HK-2 (cell line): ENCODE measurements at regions not wholly inside any gene's neighbourhood (a gene's known extent, or its start where the extent isn't known, plus 50 kb on each side); places are given as distances from the start of the nearest gene placed in this dataset.

ENCODE experiments used
- DNase-seq: peaks from one replicate; pipeline ENCODE4 v3.0.0-alpha.2; 2018; ENCODE audit not compliant: unreplicated experiment

DNA sequence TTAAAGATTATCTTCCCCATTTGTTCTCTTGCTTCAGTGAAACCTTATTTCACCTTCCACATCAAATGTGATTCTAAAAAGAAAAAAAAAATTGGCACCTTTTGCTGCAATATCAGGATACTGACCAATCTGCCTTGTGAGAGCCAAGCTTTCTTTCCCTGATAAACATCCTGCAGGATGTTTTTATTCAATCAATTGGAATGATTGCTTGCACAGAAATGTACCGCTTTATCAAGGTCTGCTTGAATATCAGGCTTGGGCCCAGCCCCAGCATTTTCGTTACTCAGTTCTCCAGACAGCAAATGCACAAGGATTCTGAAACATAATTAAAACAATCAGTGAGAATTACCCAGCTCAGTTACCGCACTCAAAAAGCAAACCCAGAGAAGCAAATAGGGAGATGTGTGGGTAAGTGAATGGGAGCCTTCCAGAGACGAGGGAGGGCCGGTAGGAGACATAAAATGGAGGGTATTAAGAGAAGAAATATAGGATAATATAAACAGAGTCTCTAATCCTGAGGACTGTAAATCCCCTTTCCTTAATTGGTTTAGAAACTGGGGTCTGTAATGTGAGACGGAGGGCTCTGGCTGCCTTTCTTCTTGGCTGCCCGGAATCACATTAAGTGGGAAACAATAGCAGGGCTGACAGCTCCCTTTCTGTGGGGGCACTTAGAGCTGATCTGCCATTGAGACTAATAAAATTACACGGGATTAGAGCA, 291.8 kb downstream of the ICOS start:
- no peak for DNase-seq

DNA sequence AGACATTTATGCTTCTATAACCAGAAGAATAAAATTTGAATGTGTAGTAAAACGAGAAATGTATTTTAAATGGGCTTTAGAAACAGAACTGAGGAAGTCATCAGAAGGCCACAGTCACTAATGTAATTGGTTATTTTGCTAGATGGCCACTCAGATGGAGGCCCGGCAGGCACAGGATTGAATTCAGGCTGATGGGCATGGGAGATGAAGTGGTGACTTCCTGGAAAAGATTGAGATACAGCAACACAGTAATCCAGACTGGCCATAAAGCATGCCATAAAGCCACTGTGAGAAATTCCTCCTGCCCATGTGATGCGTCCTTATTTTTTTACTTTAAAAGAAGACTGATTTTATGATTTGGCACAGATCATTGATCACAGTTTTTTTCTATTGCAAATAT, 297.7 kb downstream of the ICOS start:
- DNase-seq: no peak

DNA sequence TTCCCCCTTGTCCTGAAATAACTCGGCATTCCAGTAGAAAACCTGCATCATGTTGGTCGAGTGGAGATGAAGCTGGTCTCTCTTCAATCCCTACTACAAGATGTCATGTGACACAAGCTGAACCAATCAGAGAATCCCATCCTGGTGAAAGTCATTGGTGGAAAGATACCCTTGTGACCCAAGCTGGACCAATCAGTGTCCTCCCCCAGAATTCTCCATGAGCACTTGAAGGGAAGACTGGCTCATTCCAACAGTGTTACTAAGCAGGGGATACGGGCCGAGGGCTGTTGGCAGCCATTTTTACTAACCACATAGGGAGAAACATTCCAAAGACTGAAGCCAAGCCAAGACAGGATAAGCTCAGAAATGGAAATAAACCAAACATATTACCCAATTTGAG, 298.3 kb downstream of the ICOS start:
- DNase-seq: no peak

DNA sequence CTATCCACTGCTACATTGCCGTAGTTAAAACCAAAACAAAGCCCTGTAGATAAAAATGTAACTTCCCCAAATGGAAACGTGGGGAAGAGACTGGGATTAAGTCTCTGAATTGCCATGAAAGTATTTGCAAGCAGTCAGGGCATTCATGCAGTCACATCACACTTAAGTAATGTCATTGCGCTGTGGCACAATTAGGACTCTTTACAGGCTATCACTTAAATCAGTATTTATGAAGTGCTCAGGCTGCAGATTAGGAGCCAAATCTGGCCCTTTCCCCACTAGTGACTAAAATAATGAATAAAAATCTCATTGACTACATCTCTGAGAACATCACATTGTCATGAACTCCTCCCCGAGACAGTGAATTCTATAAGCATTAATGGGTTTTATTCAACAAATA, 300.9 kb downstream of the ICOS start:
- DNase-seq: no peak

DNA sequence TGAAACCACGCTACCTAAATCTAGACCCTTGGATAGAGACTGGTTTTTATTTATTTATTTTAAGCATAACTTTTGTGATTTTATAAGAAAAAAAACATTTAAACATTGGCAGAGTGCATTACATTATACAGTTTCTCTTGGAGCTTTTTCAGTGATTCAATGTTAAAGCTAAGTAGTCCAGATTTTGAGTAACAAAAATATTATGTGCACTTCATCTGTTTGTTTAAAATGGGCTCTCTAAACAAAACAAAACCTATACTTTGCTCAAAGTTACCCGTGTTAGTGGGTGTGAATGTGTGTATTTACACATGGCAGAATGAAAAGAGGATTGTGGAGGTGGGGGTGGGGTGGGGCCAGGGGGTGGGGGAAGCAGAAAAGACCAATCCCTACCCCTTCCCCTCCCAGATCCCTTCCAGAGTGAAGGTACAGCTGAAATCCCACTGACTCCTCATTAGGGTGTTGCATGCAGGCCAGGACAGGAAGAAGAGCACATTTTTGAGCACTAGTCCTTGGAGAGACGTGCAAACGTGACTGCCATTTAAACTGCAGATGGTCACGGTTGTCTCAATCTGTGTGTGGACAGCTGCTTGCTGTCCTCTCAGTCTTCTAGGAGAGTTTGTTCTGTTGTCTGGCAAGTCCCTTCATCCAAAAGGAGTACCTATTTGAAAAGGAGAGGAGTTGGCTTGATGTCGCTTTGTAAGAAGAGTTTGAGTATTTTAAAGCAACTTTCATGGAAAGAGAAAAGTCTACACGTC, 303.0 kb downstream of the ICOS start:
- no peak for DNase-seq

DNA sequence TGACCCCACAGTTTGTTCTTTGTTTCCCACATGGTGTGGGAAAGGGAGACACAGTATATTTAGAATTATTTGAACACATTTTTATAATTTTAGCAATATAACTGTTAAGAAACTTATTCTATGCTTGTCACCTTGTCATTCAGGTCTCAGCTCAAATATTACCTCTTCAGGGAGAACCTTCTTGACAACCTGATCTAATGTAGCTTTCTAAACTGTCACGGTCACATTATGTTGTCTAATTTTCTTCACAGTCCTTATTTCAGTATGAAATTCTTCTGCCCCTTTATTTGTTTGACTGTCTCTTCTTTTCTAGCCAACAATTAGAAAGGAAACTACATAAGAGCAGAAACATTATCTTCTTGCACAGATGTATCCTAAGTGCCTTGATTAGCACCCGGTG, 304.3 kb upstream of the PARD3B start:
- no peak for DNase-seq

DNA sequence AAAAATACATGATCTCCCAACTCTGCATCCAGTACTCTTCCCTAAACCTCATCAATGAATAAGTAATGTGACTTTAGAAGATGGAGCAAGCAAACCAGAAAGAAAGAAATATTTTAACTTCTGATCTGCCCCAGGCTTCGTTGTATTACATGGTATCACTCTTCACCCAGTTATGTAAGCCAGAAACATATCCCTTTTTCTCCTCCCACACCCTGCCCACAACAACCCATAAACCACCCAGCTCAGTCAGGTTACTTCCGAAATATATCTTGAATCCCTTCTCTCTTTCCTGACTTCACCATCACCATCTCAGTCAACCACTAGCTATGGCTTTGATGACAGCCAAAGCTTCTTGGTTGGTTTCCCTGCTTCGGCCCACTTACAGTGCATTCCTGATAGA, 295.8 kb upstream of the PARD3B start:
- DNase-seq: no peak

DNA sequence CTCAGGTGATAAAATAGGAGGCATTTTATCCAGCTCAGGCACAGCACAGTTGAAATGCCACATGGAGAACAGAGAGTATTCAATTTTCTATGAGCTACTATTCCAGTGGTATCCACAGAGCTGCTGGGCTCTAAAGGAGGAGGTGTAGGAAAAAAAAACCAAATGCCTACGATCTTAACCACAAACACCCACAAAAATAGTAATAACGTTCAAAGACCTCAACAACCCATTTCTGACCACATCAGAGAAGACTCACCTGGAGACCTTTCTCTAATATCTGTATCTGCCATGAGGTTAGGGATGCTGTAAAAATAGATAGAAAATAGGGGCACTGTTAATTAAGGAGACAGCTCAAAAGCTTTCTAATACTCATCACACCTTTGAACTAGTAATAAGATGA, 294.6 kb upstream of the PARD3B start:
- DNase-seq: no peak

DNA sequence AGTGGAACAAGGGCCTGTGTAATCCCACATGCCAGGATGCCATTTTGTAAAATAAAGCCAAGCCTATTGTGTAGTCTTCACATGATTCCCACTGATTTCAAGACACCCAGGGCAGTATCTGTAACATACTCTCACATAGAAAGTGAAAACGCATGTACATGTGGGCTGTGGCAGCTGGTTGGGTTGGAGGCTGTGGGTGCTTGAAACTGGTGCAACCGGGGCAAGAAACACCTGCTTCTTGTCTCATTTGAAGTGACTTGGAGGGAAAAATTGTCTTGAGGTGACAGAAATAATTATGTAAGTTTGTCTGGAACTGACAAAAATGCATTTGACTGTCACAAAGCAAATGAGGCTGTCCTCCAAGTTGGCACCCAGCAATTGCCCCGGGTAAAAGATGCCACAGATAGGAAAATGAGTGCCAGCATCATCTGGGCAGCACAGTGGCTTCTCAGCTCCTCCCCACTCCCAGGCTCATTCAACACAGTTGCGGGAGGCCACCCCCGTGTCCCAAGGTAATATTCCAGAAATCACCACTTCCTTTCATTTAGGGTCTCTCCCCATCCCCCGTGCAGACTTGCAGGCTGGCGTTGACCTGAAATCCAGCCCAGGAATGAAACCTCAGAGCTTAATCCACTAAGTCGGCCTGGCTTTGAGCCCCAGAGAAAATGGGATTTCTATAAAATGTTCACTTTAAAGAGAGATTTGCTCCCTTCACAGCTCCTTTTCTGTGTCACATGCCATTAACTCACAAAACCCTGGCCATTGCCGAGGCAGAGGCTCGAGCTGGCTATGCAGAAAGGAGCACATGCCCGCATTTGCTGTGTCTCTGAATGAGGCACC, 293.9 kb upstream of the PARD3B start:
- no peak for DNase-seq

DNA sequence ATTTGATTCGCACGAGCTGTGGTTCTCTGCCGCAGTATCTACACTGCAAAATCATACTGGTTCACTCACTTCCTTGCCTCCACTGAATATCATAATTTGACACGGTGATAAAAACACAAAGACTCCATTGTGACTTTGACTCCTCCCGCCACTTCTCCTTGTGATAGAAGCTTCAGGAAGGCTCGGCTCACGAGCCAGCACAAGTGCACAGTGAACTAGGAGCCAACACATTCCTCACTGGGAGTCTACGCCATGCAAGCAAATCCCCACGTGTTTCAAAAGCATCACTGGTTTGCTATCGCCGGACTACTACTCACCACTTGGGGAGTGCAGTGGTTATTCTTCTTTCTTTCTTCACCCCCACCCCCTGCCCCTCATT, 293.3 kb upstream of the PARD3B start:
- DNase-seq: no peak

DNA sequence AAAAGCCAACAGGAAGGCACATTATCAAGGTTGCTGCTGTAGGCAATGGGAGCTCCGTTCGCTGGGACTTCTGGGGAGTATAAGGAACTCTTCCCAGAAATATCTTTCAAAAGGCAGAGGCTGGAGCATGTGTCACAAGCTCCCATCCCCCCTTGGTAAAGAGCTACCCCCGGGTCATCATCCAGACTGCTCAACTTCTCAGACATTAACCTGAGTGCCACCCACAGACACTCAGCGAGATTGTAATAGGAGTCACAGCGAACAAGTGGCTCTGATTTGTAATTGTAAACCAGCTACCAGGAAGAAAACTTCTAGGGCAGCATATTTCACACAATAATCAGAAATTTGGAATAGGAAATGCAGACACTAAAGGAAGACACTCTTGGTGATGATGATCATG, 290.2 kb upstream of the PARD3B start:
- no peak for DNase-seq

DNA sequence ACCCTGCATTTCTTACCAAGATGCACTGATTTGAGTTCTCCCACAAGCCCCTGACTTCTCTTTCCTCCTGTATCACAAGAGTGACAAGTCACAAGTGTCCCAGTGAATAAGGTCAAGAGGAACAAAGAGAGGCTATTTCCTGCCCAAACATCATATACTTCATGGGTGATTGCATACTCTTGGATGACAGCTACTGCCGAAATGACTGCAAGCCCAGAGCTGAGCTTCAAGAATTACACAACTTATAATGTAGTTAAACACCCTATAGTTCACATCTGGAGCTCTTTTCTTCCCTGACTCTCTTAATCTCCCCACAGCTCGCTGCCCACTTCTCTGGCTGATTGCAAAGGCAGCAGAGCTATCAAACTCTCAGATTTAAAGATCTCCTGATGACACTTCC, 289.7 kb upstream of the PARD3B start:
- no peak for DNase-seq

DNA sequence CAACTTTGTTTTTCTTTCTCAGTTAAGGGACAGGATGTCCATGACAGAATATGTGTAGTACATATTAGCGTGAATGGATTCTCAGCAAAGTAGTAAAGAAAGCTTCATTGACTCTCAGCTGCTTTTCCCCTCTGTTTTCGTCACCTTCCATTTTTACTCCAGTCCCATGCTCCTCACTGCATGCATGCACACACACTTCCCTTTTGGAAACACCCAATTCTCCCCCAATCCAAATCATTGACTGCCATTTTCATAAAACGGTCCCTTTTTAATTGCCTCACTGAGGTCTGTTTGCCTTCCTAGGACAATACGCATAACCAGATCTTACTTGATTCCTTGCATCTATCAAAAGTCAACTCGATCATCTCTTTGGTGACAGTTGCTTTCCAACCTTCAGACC, 287.5 kb upstream of the PARD3B start:
- DNase-seq: no peak

DNA sequence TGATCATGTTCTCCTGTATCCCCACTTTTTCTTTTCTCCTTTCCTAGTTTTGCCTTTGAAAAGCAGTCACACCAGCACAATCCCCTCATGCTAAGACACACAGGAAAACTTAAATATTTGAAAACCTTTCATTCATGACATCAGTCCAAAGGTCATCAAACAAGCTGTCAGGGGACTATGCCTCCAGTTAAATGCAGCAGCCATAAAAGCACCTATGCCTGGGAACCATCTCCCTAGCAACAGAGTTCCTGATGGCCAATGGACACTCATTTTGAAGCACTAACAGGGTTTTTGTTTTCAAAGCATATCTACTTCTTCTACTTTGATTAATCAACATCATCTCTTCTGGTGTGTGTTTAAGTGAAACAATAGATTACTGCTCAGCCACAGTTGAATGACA, 286.4 kb upstream of the PARD3B start:
- no peak for DNase-seq

DNA sequence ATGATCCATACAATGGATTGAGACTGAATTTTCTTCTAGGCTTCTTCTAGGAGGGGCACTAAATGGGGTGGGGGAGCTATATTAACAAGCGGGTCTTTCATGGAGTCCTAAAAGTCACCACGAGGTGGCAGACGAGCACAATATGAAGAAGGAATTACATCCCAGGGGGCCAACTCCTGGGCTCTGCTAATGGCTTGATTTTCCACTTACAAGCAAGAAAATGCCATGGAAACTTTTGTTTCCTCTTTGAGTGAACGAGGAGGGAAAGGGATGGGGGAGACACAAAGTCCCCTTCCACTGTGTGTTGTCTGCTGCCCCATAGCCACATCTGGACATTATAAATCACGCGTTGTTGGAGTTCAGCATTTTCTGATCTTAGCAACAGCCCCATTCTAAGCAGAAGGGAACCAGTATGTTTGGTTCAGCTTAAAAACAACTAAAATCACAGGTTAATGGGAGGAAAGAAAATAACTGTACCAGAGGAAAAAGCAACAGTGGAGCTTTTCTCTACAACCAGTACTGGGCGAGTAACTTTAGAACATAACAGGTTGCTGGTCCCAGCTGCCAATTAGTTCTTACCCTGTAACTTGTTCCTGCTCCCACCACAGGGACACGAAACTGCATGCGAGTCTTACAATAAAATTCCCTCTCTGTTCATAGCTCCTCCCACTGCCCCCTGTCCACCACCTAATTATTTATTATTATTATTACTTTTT, 285.0 kb upstream of the PARD3B start:
- peak; percentile 35 for DNase-seq

DNA sequence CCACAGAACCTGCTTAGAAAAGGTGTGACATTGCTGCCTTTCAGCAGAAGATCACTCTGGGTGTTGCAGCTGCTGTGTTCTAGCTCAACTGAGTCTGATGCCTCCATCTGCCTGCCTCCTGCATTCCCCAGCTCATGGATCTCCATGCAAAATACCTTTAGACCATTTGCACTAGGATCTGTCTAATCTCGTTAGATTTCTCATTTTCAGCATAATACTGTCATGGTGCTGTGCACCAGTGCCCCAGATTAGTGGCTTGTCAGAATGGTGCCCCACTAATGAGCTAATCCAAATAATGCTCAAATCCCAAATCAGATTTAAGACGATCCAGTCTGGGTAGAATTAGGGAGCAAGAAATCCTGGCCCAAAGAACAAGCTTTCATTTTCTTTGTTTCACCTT, 284.4 kb upstream of the PARD3B start:
- DNase-seq: no peak

DNA sequence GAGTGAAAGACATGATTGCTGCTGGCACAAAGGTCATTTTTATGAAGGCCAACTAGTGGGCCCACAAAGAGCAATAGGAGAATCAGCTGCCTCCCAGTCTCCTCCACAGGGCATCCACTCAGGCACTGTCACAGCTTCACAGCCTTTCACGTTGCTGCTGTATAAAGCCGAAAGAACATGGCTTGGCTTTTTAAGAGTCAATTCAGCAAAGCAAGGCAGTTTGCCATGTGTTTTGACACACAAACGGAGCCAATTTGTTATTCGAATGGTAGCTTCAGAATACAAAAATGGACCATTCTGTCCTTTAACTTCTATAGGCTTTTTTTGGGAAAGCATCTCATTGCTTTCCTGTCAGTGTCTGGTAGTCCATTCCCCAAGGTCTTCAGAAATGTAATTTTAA, 283.4 kb upstream of the PARD3B start:
- no peak for DNase-seq

DNA sequence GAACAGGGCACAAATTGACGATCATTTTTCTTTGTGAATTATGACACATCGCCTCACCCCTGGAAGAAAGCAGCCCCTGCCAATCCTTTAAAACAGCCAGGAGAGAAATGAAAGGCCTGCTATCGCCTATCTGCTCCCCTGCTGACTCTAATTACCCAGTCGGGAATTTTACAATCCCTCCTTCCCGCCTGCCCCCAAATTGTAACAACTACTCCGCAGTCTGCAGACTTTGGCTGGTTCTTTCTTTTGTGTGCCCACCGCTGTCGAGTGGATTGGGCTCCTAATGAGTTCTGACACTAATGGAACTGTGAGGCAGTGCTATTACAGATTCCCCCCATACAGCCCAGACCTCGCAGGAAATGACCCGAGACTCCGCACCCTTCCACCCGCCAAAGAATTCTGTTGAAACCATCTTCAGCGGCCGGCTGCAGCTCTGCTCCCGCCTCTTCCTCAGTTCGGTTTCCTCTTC, 281.2 kb upstream of the PARD3B start:
- no peak for DNase-seq

DNA sequence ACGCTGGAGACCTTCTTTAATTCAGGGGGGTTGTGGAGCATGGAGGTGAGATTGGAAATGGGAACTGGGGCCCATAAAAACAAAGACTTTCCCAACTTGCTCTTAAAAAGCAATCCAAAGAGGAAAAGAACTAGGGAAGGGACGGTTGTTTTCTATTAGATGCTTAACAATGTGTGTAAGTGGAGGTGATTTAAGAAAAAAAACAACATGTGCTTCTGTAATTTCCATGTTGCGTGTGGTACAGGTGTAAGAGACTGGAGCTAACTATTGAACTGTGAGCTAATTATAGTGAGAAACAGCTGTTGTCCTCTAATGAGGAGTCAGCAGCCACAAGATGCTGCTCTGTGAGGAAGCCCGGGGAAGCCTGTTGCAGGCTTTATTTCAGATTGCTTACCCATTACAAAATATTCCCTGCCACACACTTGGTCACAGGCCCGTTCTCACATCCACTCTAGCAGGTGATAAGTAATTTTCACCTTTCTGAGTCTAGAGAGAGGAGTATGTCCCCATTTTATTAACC, 280.6 kb upstream of the PARD3B start:
- DNase-seq: no peak

DNA sequence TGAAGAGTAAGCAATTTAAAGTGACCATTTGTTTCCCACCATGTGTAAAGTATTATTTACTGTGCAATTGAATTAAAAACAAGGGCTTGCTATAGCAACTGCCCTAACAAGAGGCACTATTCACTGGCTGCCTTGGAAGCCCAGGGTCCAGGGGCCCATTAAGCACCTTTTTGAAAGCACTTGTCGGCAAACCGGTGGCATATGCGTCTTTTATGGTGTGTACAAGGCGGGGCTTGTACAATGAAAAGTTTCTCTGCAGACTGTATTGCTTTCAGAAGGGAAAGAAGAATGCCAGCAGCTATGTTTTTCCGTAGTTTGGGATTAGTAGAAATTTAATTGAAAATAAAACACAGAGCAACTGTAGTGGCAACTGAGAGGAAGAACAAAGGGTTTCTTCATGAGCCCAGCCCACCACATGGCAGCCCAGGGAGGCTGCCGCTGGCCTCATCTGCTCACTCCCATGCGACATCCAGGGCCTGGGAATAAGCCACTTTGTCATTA, 279.5 kb upstream of the PARD3B start:
- no peak for DNase-seq

DNA sequence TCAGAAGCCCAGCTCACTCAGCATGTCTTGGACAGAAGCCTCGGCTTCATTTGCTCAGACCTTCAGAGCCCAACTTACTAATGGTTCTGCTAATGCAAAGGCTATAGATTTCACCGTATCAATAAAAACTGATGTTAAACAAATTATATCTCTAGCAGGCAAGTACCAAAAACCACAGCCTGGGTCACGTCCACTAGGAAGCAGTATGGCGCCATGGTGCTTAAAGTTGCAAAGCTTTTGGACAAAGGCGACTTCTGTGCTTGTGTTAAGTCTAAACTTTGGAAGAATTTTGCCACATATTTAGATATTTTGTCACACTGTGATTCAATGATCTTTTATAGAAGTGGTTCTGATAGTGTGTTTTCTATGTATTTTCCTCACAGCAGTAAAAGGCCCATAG, 276.8 kb upstream of the PARD3B start:
- no peak for DNase-seq

DNA sequence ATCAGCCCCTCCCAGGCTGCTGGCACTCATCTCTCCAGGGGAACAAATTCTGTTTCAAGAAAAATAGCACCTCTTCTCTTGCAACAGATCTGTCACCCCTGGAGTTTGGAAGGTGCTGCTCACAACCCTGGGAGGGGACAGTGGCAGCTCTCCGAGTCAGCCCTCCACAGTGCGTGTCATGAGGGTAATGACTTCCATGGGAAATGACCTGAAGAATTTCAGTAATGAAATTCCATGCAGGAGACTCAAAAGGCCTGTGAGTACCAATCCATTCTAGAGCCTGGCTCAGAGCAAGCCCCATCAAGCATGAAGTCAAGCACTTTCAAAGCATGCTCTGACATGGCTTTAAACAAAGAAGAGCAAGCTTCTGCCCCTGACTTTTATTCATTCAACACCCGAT, 276.3 kb upstream of the PARD3B start:
- no peak for DNase-seq
